Kidney (tissue), 13 donors: ENCODE measurements at regions not wholly inside any gene's neighbourhood (a gene's known extent, or its start where the extent isn't known, plus 50 kb on each side); places are given as distances from the start of the nearest gene placed in this dataset.

Experiments used
- DNase-seq, 5 donors: peaks; one replicate each; pipeline ENCODE4 v3.0.0-alpha.2; 2013 to 2020
- FAIRE-seq: peaks from 2 replicates; lab custom pipeline; 2012; peaks lifted over from hg19 to GRCh38; lab: Jason Lieb, UNC
- H3K27ac ChIP-seq, 2 donors: one replicate each; pipeline ENCODE4 v1.7.0; 2013; ENCODE audit warnings: low read depth in 2 of 2, low read length in 2 of 2, inconsistent platforms in 1 of 2
- H3K27me3 ChIP-seq: one replicate; pipeline ENCODE4 v1.7.1; 2013; ENCODE audit warnings: low read length, inconsistent platforms; ENCODE audit not compliant: control insufficient read depth, insufficient read depth
- H3K36me3 ChIP-seq, 3 donors: one replicate each; pipeline versions ENCODE4 v1.7.0 to v1.7.1; 2013; ENCODE audit warnings: low read length in 3 of 3, control low read depth in 1 of 3, inconsistent platforms in 1 of 3; ENCODE audit not compliant: insufficient read depth in 3 of 3, control insufficient read depth in 2 of 3
- H3K4me1 ChIP-seq, 3 donors: one replicate each; pipeline versions ENCODE4 v1.7.0 to v1.7.1; 2013; ENCODE audit warnings: low read length in 3 of 3, inconsistent platforms in 1 of 3, low read depth in 1 of 3; ENCODE audit not compliant: control insufficient read depth in 2 of 3, insufficient read depth in 2 of 3
- H3K4me3 ChIP-seq, 3 donors: one replicate each; pipeline versions ENCODE4 v1.7.0 to v1.8.1; 2013; ENCODE audit warnings: low read length in 3 of 3, control low read depth in 1 of 3, inconsistent platforms in 1 of 3
- H3K9ac ChIP-seq, 3 donors: one replicate each; pipeline versions ENCODE4 v1.7.0 to v1.7.1; 2013; ENCODE audit warnings: low read length in 3 of 3, control low read depth in 1 of 3, inconsistent platforms in 1 of 3
- H3K9me3 ChIP-seq, 3 donors: one replicate each; pipeline versions ENCODE4 v1.7.0 to v1.7.1; 2013; ENCODE audit warnings: low read length in 3 of 3, control low read depth in 1 of 3, inconsistent platforms in 1 of 3; ENCODE audit not compliant: control insufficient read depth in 2 of 3, insufficient read depth in 1 of 3
- CTCF ChIP-seq: IDR thresholded peaks from 3 replicates; pipeline ENCODE4 v1.5.1; 2012; ENCODE audit warnings: mild to moderate bottlenecking, moderate library complexity, borderline replicate concordance; ENCODE audit not compliant: insufficient read depth; ENCODE audit errors: extremely low read depth
- intact Hi-C: fragments of 100-400 bp; cut with DNase I; formaldehyde crosslinking; loops from one replicate; pipeline ENCODE4 v1.11.1; 2022
- donor health status: control.
- donor health status: control.
- donor health status: control.
- donor health status: control.
- donor health status: control.
- donor health status: DM: yes; HTN: yes; CAD: no.
- donor health status: Normal renal cell carcinoma (clear cell type).

- Histone ChIP-seq H3K9ac (no peak overlapping the region), H3K36me3 (no peaks in the 10 kb centered on the region), H3K9me3 (no peaks in the 10 kb centered on the region), H3K4me1 (no peaks in the 10 kb centered on the region), H3K27ac (no peak overlapping the region), H3K27me3 (no peaks in the 10 kb centered on the region), H3K4me3 (no peak overlapping the region)
- no peak for TF ChIP-seq CTCF
- FAIRE-seq (no peak), DNase-seq (no peak)
- intact Hi-C loops = no loop called here
These were observed 1669.6 kb downstream of the OTOL1 start for GRCh38 chr3:163166197-163166596.

- intact Hi-C loops = no loop called here
- Histone ChIP-seq H3K27me3 (no peaks in the 10 kb centered on the region), H3K9ac (no peak overlapping the region), H3K27ac (no peak overlapping the region), H3K9me3 (no peaks in the 10 kb centered on the region), H3K4me1 (no peaks in the 10 kb centered on the region), H3K4me3 (no peak overlapping the region), H3K36me3 (no peaks in the 10 kb centered on the region)
- FAIRE-seq (no peak), DNase-seq (no peak)
- TF ChIP-seq CTCF = no peak
These were observed 1662.7 kb downstream of the OTOL1 start for GRCh38 chr3:163159306-163159705.

- no peaks in the 10 kb centered on the region for H3K27me3 ChIP-seq
- FAIRE-seq (no peak), DNase-seq (no peak)
- TF ChIP-seq CTCF = no peak
- no peak overlapping the region for H3K27ac ChIP-seq
- no peaks in the 10 kb centered on the region for H3K9me3 ChIP-seq
- intact Hi-C loops = no loop called here
- no peaks in the 10 kb centered on the region for H3K4me1 ChIP-seq
- no peak overlapping the region for H3K9ac ChIP-seq
- no peaks in the 10 kb centered on the region for H3K36me3 ChIP-seq
- no peak overlapping the region for H3K4me3 ChIP-seq
These were observed 1643.0 kb downstream of the OTOL1 start for GRCh38 chr3:163139600-163139999.

- no peaks in the 10 kb centered on the region for H3K36me3 ChIP-seq
- H3K27me3 ChIP-seq = no peaks in the 10 kb centered on the region
- H3K4me3 ChIP-seq = no peak overlapping the region
- no peaks in the 10 kb centered on the region for H3K4me1 ChIP-seq
- no peak for TF ChIP-seq CTCF
- no peak overlapping the region for H3K9ac ChIP-seq
- FAIRE-seq (no peak), DNase-seq (no peak)
- no peaks in the 10 kb centered on the region for H3K9me3 ChIP-seq
- no peak overlapping the region for H3K27ac ChIP-seq
- intact Hi-C loops = no loop called here
These were observed 1641.7 kb downstream of the OTOL1 start for GRCh38 chr3:163138258-163138657.
